ENCODE measurements at regions not wholly inside any gene's neighbourhood (a gene's known extent, or its start where the extent isn't known, plus 50 kb on each side); places are given as distances from the start of the nearest gene placed in this dataset.

- no peak for TF ChIP-seq CTCF (IDR thresholded peaks at IDR 0.05)
- no peak for TF ChIP-seq ARID4B (CRISPR knock-in tag; IDR thresholded peaks at IDR 0.05; ENCODE audit: borderline replicate concordance)
- TF ChIP-seq MAX (CRISPR knock-in tag; IDR thresholded peaks at IDR 0.05), result no peak
- TF ChIP-seq E2F4 (CRISPR knock-in tag; IDR thresholded peaks at IDR 0.05; ENCODE audit: borderline replicate concordance, low read depth), result no peak
- TF ChIP-seq PRDM15 (CRISPR knock-in tag; IDR thresholded peaks at IDR 0.05), result no peak
- TF ChIP-seq ZNF423 (CRISPR knock-in tag; IDR thresholded peaks at IDR 0.05), result no peak
- no peak for TF ChIP-seq KAT7 (CRISPR knock-in tag; IDR thresholded peaks at IDR 0.05; ENCODE audit: borderline replicate concordance)
- TF ChIP-seq TEAD4 (CRISPR knock-in tag; IDR thresholded peaks at IDR 0.05), result no peak
Measured at GRCh38 chr15:62758126-62758951, 284.2 kb upstream of the TPM1 start.
